H1 (cell line): ENCODE measurements at regions not wholly inside any gene's neighbourhood (a gene's known extent, or its start where the extent isn't known, plus 50 kb on each side); places are given as distances from the start of the nearest gene placed in this dataset.

Source experiments
- CTCF ChIA-PET: fragments of 300-600 bp; sonication (Branson Sonifier 250); formaldehyde crosslinking; loops from one replicate; lab custom pipeline; 2021; ENCODE audit not compliant: partially characterized antibody; lab: Charles Lee
- POLR2A ChIA-PET: fragments of 300-600 bp; sonication (Branson Sonifier 250); formaldehyde crosslinking; loops from one replicate; lab custom pipeline; 2021; ENCODE audit warnings: inconsistent platforms; ENCODE audit not compliant: partially characterized antibody; lab: Charles Lee
- DNase-seq, 2 experiments: peaks; one replicate each; pipeline versions ENCODE4 v3.0.0 to v3.0.0-alpha.2; 2010 to 2022; ENCODE audit warnings: low spot score in 2 of 2, low read depth in 1 of 2, mixed read lengths in 1 of 2
- FAIRE-seq: peaks from 2 replicates; lab custom pipeline; 2011; peaks lifted over from hg19 to GRCh38; lab: Jason Lieb, UNC
- H2AFZ ChIP-seq: 2 replicates; pipeline ENCODE4 v1.8.1; 2012; ENCODE audit warnings: low read length, inconsistent platforms
- H2AK5ac ChIP-seq: 2 replicates; pipeline ENCODE4 v1.6.1; 2013; ENCODE audit warnings: low read depth, low read length
- H2BK120ac ChIP-seq: replicated peaks from 2 replicates; pipeline ENCODE3; 2013; ENCODE audit warnings: low read depth, low read length, inconsistent platforms
- H2BK12ac ChIP-seq: 2 replicates; pipeline ENCODE4 v1.6.1; 2013; ENCODE audit warnings: low read depth, low read length
- H2BK15ac ChIP-seq: 2 replicates; pipeline ENCODE4 v1.6.1; 2013; ENCODE audit warnings: low read length
- H2BK20ac ChIP-seq: 2 replicates; pipeline ENCODE4 v1.6.1; 2013; ENCODE audit warnings: low read length
- H2BK5ac ChIP-seq: 2 replicates; pipeline ENCODE4 v1.6.1; 2013; ENCODE audit warnings: low read depth, low read length
- H3K14ac ChIP-seq: 2 replicates; pipeline ENCODE4 v1.6.1; 2013; ENCODE audit warnings: inconsistent platforms; ENCODE audit not compliant: insufficient read length
- H3K18ac ChIP-seq: 2 replicates; pipeline ENCODE4 v1.6.1; 2013; ENCODE audit warnings: low read length; ENCODE audit errors: extremely low read depth
- H3K23ac ChIP-seq: 2 replicates; pipeline ENCODE4 v1.6.1; 2013; ENCODE audit warnings: inconsistent platforms; ENCODE audit not compliant: insufficient read length
- H3K23me2 ChIP-seq: 2 replicates; pipeline ENCODE4 v1.6.1; 2013; ENCODE audit warnings: low read depth, low read length
- H3K27ac ChIP-seq: 2 replicates; pipeline ENCODE4 v1.6.1; 2011; ENCODE audit warnings: low read depth, low read length, inconsistent platforms
- H3K27me3 ChIP-seq, 4 experiments: replicated peaks in 1 of 4; 1 replicate in 1 of 4; 2 replicates in 3 of 4; pipeline versions ENCODE4 v1.6.1 to v1.8.1; 2011 to 2013; ENCODE audit warnings: low read length in 3 of 4, mild to moderate bottlenecking in 3 of 4, inconsistent platforms in 2 of 4, mixed read lengths in 2 of 4, moderate library complexity in 1 of 4; ENCODE audit not compliant: control insufficient read depth in 3 of 4, insufficient read depth in 3 of 4; ENCODE audit errors: extremely low read depth in 1 of 4
- H3K36me3 ChIP-seq, 4 experiments: 2 replicates each; pipeline versions ENCODE4 v1.6.1 to v1.8.1; 2011 to 2013; ENCODE audit warnings: mild to moderate bottlenecking in 4 of 4, low read length in 3 of 4, moderate library complexity in 2 of 4, control low read depth in 1 of 4, inconsistent platforms in 1 of 4; ENCODE audit not compliant: insufficient read depth in 4 of 4, control insufficient read depth in 2 of 4
- H3K4ac ChIP-seq: replicated peaks from 2 replicates; pipeline ENCODE3; 2013; ENCODE audit warnings: low read length, low read depth, mixed read lengths, inconsistent platforms; ENCODE audit not compliant: insufficient read length
- H3K4me1 ChIP-seq, 4 experiments: replicated peaks in 1 of 4; 1 replicate in 1 of 4; 2 replicates in 3 of 4; pipeline versions ENCODE4 v1.6.1 to v1.8.1; 2011 to 2013; ENCODE audit warnings: low read length in 3 of 4, inconsistent platforms in 2 of 4, mixed read lengths in 1 of 4; ENCODE audit not compliant: insufficient read depth in 4 of 4, control insufficient read depth in 3 of 4
- H3K4me2 ChIP-seq, 2 experiments: 2 replicates each; pipeline versions ENCODE4 v1.6.1 to v1.8.1; 2011 to 2013; ENCODE audit warnings: low read depth in 2 of 2, low read length in 2 of 2, control low read depth in 1 of 2, inconsistent platforms in 1 of 2, mild to moderate bottlenecking in 1 of 2; ENCODE audit not compliant: insufficient read depth in 1 of 2
- H3K4me3 ChIP-seq, 4 experiments: fragments of 200-600, 300-600 bp in 1 of 4; sonication (generic), shearing (Covaris generic), sonication (Bioruptor Twin) in 1 of 4; 2 replicates each; pipeline versions ENCODE4 v1.5.1 to v1.8.1; 2011 to 2016; ENCODE audit warnings: low read length in 4 of 4, low read depth in 3 of 4, control low read depth in 2 of 4, inconsistent platforms in 2 of 4, mild to moderate bottlenecking in 2 of 4, mixed read lengths in 1 of 4, moderate library complexity in 1 of 4; ENCODE audit not compliant: insufficient read depth in 2 of 4; ENCODE audit errors: extremely low read depth in 1 of 4
- H3K56ac ChIP-seq: replicated peaks from 2 replicates; pipeline ENCODE3; 2013; ENCODE audit warnings: low read depth, mild to moderate bottlenecking, mixed read lengths, low read length, inconsistent platforms; ENCODE audit not compliant: insufficient read length
- H3K79me1 ChIP-seq: 2 replicates; pipeline ENCODE4 v1.6.1; 2013; ENCODE audit warnings: low read depth, low read length, control low read depth
- H3K79me2 ChIP-seq, 2 experiments: 2 replicates each; pipeline versions ENCODE4 v1.6.1 to v1.8.1; 2012 to 2013; ENCODE audit warnings: low read length in 2 of 2, mild to moderate bottlenecking in 2 of 2, inconsistent platforms in 1 of 2; ENCODE audit not compliant: insufficient read depth in 2 of 2, control insufficient read depth in 1 of 2
- H3K9ac ChIP-seq, 4 experiments: replicated peaks in 1 of 4; 1 replicate in 1 of 4; 2 replicates in 3 of 4; pipeline versions ENCODE4 v1.6.1 to v1.8.1; 2011 to 2013; ENCODE audit warnings: low read depth in 3 of 4, low read length in 3 of 4, control low read depth in 2 of 4, mild to moderate bottlenecking in 2 of 4, moderate library complexity in 2 of 4, inconsistent platforms in 1 of 4; ENCODE audit errors: extremely low read depth in 1 of 4
- H3K9me3 ChIP-seq, 2 experiments: 2 replicates each; pipeline versions ENCODE4 v1.6.1 to v1.8.1; 2012 to 2013; ENCODE audit warnings: mild to moderate bottlenecking in 2 of 2, moderate library complexity in 2 of 2, control low read depth in 1 of 2, inconsistent platforms in 1 of 2, low read depth in 1 of 2, low read length in 1 of 2, mixed read lengths in 1 of 2; ENCODE audit not compliant: insufficient read depth in 2 of 2
- H4K20me1 ChIP-seq, 2 experiments: replicated peaks in 1 of 2; 2 replicates each; pipeline versions ENCODE3 to v1.8.1; 2011 to 2013; ENCODE audit warnings: inconsistent platforms in 2 of 2, low read length in 2 of 2, mild to moderate bottlenecking in 1 of 2; ENCODE audit not compliant: insufficient read depth in 2 of 2, control insufficient read depth in 1 of 2
- H4K5ac ChIP-seq: 2 replicates; pipeline ENCODE4 v1.6.1; 2013; ENCODE audit warnings: low read length, low read depth, mixed read lengths, inconsistent platforms; ENCODE audit not compliant: insufficient read length
- H4K8ac ChIP-seq: 2 replicates; pipeline ENCODE4 v1.8.0; 2013; ENCODE audit warnings: mild to moderate bottlenecking, moderate library complexity, low read length, inconsistent platforms; ENCODE audit not compliant: insufficient read depth; ENCODE audit errors: extremely low read depth
- H4K91ac ChIP-seq: replicated peaks from 2 replicates; pipeline ENCODE3; 2013; ENCODE audit warnings: low read length, mixed read lengths, inconsistent platforms; ENCODE audit not compliant: insufficient read length
- BRCA1 ChIP-seq: IDR thresholded peaks from 2 replicates; pipeline ENCODE4 v1.6.1; 2012; ENCODE audit warnings: low read depth, low read length, improper control_type of control experiment
- CHD1 ChIP-seq: IDR thresholded peaks from 2 replicates; pipeline ENCODE4 v1.6.1; 2012; ENCODE audit warnings: low read depth, low read length, improper control_type of control experiment
- NANOG ChIP-seq: IDR thresholded peaks from 2 replicates; pipeline ENCODE4 v1.6.1; 2011; ENCODE audit warnings: low read length, low read depth, mild to moderate bottlenecking, inconsistent platforms; ENCODE audit not compliant: insufficient read depth, poor library complexity, severe bottlenecking
- RBBP5 ChIP-seq: IDR thresholded peaks from 2 replicates; pipeline ENCODE4 v1.7.1; 2012; ENCODE audit warnings: low read depth, mild to moderate bottlenecking, inconsistent platforms, low read length, moderate library complexity, borderline replicate concordance
- SAP30 ChIP-seq: fragments of 300-600 bp; sonication (generic); IDR thresholded peaks from 2 replicates; pipeline ENCODE4 v1.7.1; 2012; ENCODE audit warnings: low read length, moderate library complexity, mild to moderate bottlenecking, inconsistent platforms; ENCODE audit not compliant: insufficient read depth, insufficient replicate concordance
- SIRT6 ChIP-seq: IDR thresholded peaks from one replicate; pipeline ENCODE4 v1.7.1; 2012; ENCODE audit warnings: low read length, inconsistent platforms
- SP2 ChIP-seq: IDR thresholded peaks from 2 replicates; pipeline ENCODE4 v1.6.1; 2012; ENCODE audit warnings: mild to moderate bottlenecking, low read length, inconsistent platforms
- SUZ12 ChIP-seq: fragments of 200-600 bp; sonication (generic); IDR thresholded peaks from 2 replicates; pipeline ENCODE4 v1.6.1; 2012; ENCODE audit warnings: mild to moderate bottlenecking, inconsistent platforms, low read length, moderate library complexity, mixed read lengths
- TBP ChIP-seq: IDR thresholded peaks from 2 replicates; pipeline ENCODE4 v1.6.1; 2011; ENCODE audit warnings: low read depth, low read length, improper control_type of control experiment
- USF2 ChIP-seq: IDR thresholded peaks from 2 replicates; pipeline ENCODE4 v1.6.1; 2011; ENCODE audit warnings: low read length, improper control_type of control experiment
- ZNF274 ChIP-seq: IDR thresholded peaks from 2 replicates; pipeline ENCODE4 v1.7.0; 2012; ENCODE audit warnings: low read length, borderline replicate concordance; ENCODE audit errors: extremely low read depth
- WGBS, 2 experiments: shearing (Covaris generic) in 1 of 2; methylation state at CpG; one replicate each; pipeline versions ENCODE4 v1.1.6 to v1.1.7; 2013 to 2015; ENCODE audit warnings: low lambda C conversion rate in 2 of 2, mixed read lengths in 2 of 2, inconsistent platforms in 1 of 2, low coverage in 1 of 2, missing lambda C conversion rate in 1 of 2; ENCODE audit not compliant: insufficient replicate concordance in 2 of 2, insufficient coverage in 1 of 2, insufficient read length in 1 of 2; ENCODE audit errors: extremely low coverage in 1 of 2, missing lambda C conversion rate in 1 of 2; 5-methylcytosine and 5-hydroxymethylcytosine counted together
- TF ChIP-seq, protein P1 (sequence below): IDR thresholded peaks from 2 replicates; pipeline ENCODE4 v1.6.1; 2011; ENCODE audit warnings: low read depth, mild to moderate bottlenecking, low read length; ENCODE audit not compliant: insufficient read depth
- TF ChIP-seq, protein P2 (sequence below): IDR thresholded peaks from 2 replicates; pipeline ENCODE4 v1.6.1; 2012; ENCODE audit warnings: inconsistent platforms

- no peak overlapping the region for H3K23ac ChIP-seq
- no peak overlapping the region for H2BK5ac ChIP-seq
- H3K36me3 ChIP-seq, result no peaks in the 10 kb centered on the region
- H3K27me3 ChIP-seq, result no peaks in the 10 kb centered on the region
- no peaks in the 10 kb centered on the region for H4K20me1 ChIP-seq
- no peak overlapping the region for H3K27ac ChIP-seq
- CTCF ChIA-PET, result no interaction called here
- no peaks in the 10 kb centered on the region for H3K4me1 ChIP-seq
- H2BK20ac ChIP-seq, result no peak overlapping the region
- H4K5ac ChIP-seq, result no peak overlapping the region
- no peak overlapping the region for H2BK120ac ChIP-seq
- H3K23me2 ChIP-seq, result no peaks in the 10 kb centered on the region
- H2AK5ac ChIP-seq, result no peak overlapping the region
- H3K14ac ChIP-seq, result no peak overlapping the region
- no peak overlapping the region for H4K8ac ChIP-seq
- H3K9ac ChIP-seq, result no peak overlapping the region
- no peak overlapping the region for H3K4ac ChIP-seq
- H2BK15ac ChIP-seq, result no peak overlapping the region
- no peaks in the 10 kb centered on the region for H3K79me2 ChIP-seq
- 100% methylated on average over 1 of the region's 1 CpG; no CpG with 5 or more reads in 1 of the 2 experiments for WGBS, 2 experiments
- H3K56ac ChIP-seq, result no peak overlapping the region
- no peak overlapping the region for H2AFZ ChIP-seq
- POLR2A ChIA-PET, result no interaction called here
- no peak overlapping the region for H3K18ac ChIP-seq
- H3K79me1 ChIP-seq, result no peaks in the 10 kb centered on the region
- no peak overlapping the region for H4K91ac ChIP-seq
- DNase-seq (no peak), FAIRE-seq (no peak)
- no peak overlapping the region for H3K4me3 ChIP-seq
- no peaks in the 10 kb centered on the region for H3K9me3 ChIP-seq
- H2BK12ac ChIP-seq, result no peak overlapping the region
- H3K4me2 ChIP-seq, result no peak overlapping the region
- TF ChIP-seq, protein P1, sequence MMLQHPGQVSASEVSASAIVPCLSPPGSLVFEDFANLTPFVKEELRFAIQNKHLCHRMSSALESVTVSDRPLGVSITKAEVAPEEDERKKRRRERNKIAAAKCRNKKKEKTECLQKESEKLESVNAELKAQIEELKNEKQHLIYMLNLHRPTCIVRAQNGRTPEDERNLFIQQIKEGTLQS, result no peak
- TF ChIP-seq BRCA1, result no peak
- no peak for TF ChIP-seq SUZ12
- TF ChIP-seq SIRT6, result no peak
- TF ChIP-seq, protein P2, sequence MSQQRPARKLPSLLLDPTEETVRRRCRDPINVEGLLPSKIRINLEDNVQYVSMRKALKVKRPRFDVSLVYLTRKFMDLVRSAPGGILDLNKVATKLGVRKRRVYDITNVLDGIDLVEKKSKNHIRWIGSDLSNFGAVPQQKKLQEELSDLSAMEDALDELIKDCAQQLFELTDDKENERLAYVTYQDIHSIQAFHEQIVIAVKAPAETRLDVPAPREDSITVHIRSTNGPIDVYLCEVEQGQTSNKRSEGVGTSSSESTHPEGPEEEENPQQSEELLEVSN, result no peak
- TF ChIP-seq SAP30, result no peak
- TF ChIP-seq USF2, result no peak
- TF ChIP-seq RBBP5, result no peak
- no peak for TF ChIP-seq CHD1
- no peak for TF ChIP-seq SP2
- TF ChIP-seq ZNF274, result no peak
- no peak for TF ChIP-seq TBP
- TF ChIP-seq NANOG, result no peak
These were observed 215.2 kb downstream of the PPARGC1A start for GRCh38 chr4:23674694-23675093.
